ENCODE measurements at regions not wholly inside any gene's neighbourhood (a gene's known extent, or its start where the extent isn't known, plus 50 kb on each side); places are given as distances from the start of the nearest gene placed in this dataset.

DNA sequence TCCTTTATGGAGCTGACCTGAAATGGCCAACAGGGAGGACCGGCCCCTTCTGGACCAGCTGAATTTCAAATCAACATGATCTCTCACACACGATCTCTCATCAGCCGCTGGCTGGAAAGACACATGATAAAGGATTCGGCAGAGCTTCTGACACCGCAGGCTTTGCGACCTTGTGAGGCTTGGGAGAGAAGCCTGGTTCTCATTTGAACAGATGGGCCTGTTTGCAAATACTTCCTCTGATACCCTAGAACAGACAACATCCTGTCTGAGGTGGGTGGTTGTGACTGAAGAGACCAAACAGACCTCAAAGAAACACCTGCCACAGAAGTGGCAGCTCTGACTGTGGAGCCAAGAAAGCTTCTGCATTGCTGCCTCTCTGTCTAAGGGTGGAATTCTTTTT is 77.9 kb upstream of the SDK2 start:
- Histone ChIP-seq H3K4me3 (ENCODE audit: control extremely low read depth in 1 of 5, extremely low read depth in 1 of 5, insufficient read depth in 1 of 5, low read depth in 2 of 5, low read length in 4 of 5) (no peak overlapping the region), H3K9me3 (ENCODE audit: control extremely low read depth in 1 of 3, control insufficient read depth in 2 of 3, insufficient read depth in 1 of 3, low read length in 2 of 3) (peaks cover 0 to 4% (median 0%) of the 10 kb centered on the region in 3 donors), H3K79me2 (ENCODE audit: control insufficient read depth, insufficient read depth, low read length) (no peaks in the 10 kb centered on the region), H4K20me1 (ENCODE audit: control insufficient read depth, insufficient read depth, low read length, poor library complexity, severe bottlenecking) (no peaks in the 10 kb centered on the region), H3K27me3 (replicated peaks in 1 of 4; ENCODE audit: control extremely low read depth in 1 of 4, control insufficient read depth in 3 of 4, insufficient read depth in 4 of 4, low read length in 3 of 4) (no peaks in the 10 kb centered on the region), H3K36me3 (replicated peaks in 1 of 2; ENCODE audit: control extremely low read depth in 1 of 2, control insufficient read depth in 1 of 2, extremely low read depth in 1 of 2, insufficient read depth in 2 of 2, low read length in 1 of 2) (no peaks in the 10 kb centered on the region), H3K9ac (ENCODE audit: low read length) (no peak overlapping the region), H3K4me2 (replicated peaks; ENCODE audit: low read depth, low read length, poor library complexity, severe bottlenecking) (peak overlapping the region; percentile 37), H3K27ac (ENCODE audit: low read length in 2 of 2) (no peak overlapping the region), H2AFZ (ENCODE audit: insufficient read depth, low read depth, low read length, poor library complexity, severe bottlenecking) (peak overlapping the region; percentile 58), H3K4me1 (ENCODE audit: control insufficient read depth in 2 of 2, insufficient read depth in 2 of 2, low read length in 2 of 2) (peaks cover 8 to 13% of the 10 kb centered on the region in 2 donors)
- Mint-ChIP-seq H3K27ac (peak overlapping the region; percentile 46), H3K4me1 (peaks cover 17% of the 10 kb centered on the region), H3K27me3 (peaks cover 8% of the 10 kb centered on the region), H3K9me3 (ENCODE audit: insufficient read depth) (no peaks in the 10 kb centered on the region), H3K4me3 (peak overlapping the region; percentile 21)
- TF ChIP-seq, protein P1, sequence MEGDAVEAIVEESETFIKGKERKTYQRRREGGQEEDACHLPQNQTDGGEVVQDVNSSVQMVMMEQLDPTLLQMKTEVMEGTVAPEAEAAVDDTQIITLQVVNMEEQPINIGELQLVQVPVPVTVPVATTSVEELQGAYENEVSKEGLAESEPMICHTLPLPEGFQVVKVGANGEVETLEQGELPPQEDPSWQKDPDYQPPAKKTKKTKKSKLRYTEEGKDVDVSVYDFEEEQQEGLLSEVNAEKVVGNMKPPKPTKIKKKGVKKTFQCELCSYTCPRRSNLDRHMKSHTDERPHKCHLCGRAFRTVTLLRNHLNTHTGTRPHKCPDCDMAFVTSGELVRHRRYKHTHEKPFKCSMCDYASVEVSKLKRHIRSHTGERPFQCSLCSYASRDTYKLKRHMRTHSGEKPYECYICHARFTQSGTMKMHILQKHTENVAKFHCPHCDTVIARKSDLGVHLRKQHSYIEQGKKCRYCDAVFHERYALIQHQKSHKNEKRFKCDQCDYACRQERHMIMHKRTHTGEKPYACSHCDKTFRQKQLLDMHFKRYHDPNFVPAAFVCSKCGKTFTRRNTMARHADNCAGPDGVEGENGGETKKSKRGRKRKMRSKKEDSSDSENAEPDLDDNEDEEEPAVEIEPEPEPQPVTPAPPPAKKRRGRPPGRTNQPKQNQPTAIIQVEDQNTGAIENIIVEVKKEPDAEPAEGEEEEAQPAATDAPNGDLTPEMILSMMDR (IDR thresholded peaks at IDR 0.05) = no peak
- TF ChIP-seq EZH2 (IDR thresholded peaks at IDR 0.05; ENCODE audit: borderline replicate concordance, insufficient read depth, low read depth, low read length, poor library complexity, severe bottlenecking) = no peak
- CTCF ChIA-PET = interaction anchor here (0.6 to 2.2 kb wide), 2 partner anchors 11 to 134 kb away, joined by 5 read pairs; no protein-coding TSS in a partner anchor
- intact Hi-C loops (cut with micrococcal nuclease) = no loop called here
- ATAC-seq (ENCODE audit: low read depth) (peak; percentile 33), DNase-seq (peak; percentile 29)
- POLR2A ChIA-PET = no interaction called here
- no CpG with 5 or more reads among the region's 6 CpGs for WGBS (ENCODE audit: insufficient coverage)

DNA sequence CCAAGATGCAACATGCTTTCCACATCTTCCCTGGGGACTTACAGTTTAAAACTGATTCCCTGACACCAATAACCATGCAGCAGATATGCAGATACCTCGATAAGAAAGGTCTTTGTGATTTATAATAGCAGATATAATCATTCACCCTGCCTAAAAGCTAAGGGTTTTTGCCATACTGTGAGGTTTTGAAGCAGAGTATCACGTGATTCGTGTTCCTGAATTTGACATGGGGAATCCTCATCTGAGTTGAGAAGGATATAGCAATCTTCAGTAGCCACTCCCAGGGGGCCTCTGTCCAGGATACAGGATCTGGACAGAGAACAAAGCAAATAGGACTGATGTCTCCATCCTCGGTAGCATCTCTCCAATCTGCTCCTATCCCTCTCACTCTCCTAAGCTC is 79.1 kb upstream of the SDK2 start:
- H3K9me3 ChIP-seq (ENCODE audit: control extremely low read depth in 1 of 3, control insufficient read depth in 2 of 3, insufficient read depth in 1 of 3, low read length in 2 of 3) = peaks cover 0 to 10% (median 0%) of the 10 kb centered on the region in 3 donors
- no peak overlapping the region for H3K4me3 ChIP-seq (ENCODE audit: control extremely low read depth in 1 of 5, extremely low read depth in 1 of 5, insufficient read depth in 1 of 5, low read depth in 2 of 5, low read length in 4 of 5)
- no peak for ATAC-seq (ENCODE audit: low read depth)
- no peaks in the 10 kb centered on the region for H4K20me1 ChIP-seq (ENCODE audit: control insufficient read depth, insufficient read depth, low read length, poor library complexity, severe bottlenecking)
- H3K27ac Mint-ChIP-seq = no peak overlapping the region
- H3K4me1 Mint-ChIP-seq = peaks cover 17% of the 10 kb centered on the region
- TF ChIP-seq, protein P1 (IDR thresholded peaks at IDR 0.05) = no peak
- TF ChIP-seq EZH2 (IDR thresholded peaks at IDR 0.05; ENCODE audit: borderline replicate concordance, insufficient read depth, low read depth, low read length, poor library complexity, severe bottlenecking) = no peak
- no peak overlapping the region for H3K27ac ChIP-seq (ENCODE audit: low read length in 2 of 2)
- H3K36me3 ChIP-seq (replicated peaks in 1 of 2; ENCODE audit: control extremely low read depth in 1 of 2, control insufficient read depth in 1 of 2, extremely low read depth in 1 of 2, insufficient read depth in 2 of 2, low read length in 1 of 2) = no peaks in the 10 kb centered on the region
- no peaks in the 10 kb centered on the region for H3K27me3 ChIP-seq (replicated peaks in 1 of 4; ENCODE audit: control extremely low read depth in 1 of 4, control insufficient read depth in 3 of 4, insufficient read depth in 4 of 4, low read length in 3 of 4)
- no peaks in the 10 kb centered on the region for H3K79me2 ChIP-seq (ENCODE audit: control insufficient read depth, insufficient read depth, low read length)
- 82% methylated on average over 2 of the region's 4 CpGs for WGBS (ENCODE audit: insufficient coverage)
- peaks cover 16% of the 10 kb centered on the region for H3K27me3 Mint-ChIP-seq
- H3K9me3 Mint-ChIP-seq (ENCODE audit: insufficient read depth) = no peaks in the 10 kb centered on the region
- no peak overlapping the region for H3K4me3 Mint-ChIP-seq
- intact Hi-C loops (cut with micrococcal nuclease) = no loop called here
- ChIA-PET CTCF (interaction anchor here (1.1 to 2.2 kb wide), 3 partner anchors 12 to 14 kb away, joined by 3 to 5 read pairs (median 3); no protein-coding TSS in a partner anchor), POLR2A (no interaction called here)
- no peak overlapping the region for H3K4me2 ChIP-seq (replicated peaks; ENCODE audit: low read depth, low read length, poor library complexity, severe bottlenecking)
- peaks cover 8 to 13% of the 10 kb centered on the region in 2 donors for H3K4me1 ChIP-seq (ENCODE audit: control insufficient read depth in 2 of 2, insufficient read depth in 2 of 2, low read length in 2 of 2)
- no peak overlapping the region for H2AFZ ChIP-seq (ENCODE audit: insufficient read depth, low read depth, low read length, poor library complexity, severe bottlenecking)
- no peak overlapping the region for H3K9ac ChIP-seq (ENCODE audit: low read length)
- no peak for DNase-seq

Data from B cell (primary cell).